ENCODE measurements at regions not wholly inside any gene's neighbourhood (a gene's known extent, or its start where the extent isn't known, plus 50 kb on each side); places are given as distances from the start of the nearest gene placed in this dataset.

DNA sequence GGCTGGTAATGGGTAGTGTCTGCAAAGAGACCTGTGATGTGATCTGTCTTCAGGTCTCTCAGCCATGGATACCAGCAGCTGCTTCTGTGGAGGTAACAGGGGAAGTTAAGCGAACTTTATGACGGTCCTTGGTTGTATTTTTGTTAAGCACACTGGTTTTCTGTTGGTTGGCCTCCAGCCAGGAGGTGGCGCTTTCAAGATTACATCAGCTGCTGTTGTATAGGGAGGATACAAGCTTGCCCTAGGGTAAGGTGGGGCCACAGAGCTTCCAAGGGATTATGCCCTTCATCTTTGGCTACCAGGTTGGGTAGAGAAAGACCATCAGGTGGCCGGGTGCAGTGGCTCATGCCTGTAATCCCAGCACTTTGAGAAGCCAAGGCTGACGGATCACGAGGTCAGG is 834.2 kb upstream of the GALNTL6 start:
- CTCF ChIA-PET, result no interaction called here
- POLR2A ChIA-PET (ENCODE audit: unreplicated experiment), result no interaction called here
- no peak overlapping the region for H3K4me3 ChIP-seq (ENCODE audit: low read length)

GRCh38 chr4:170949084-170949483 is 859.3 kb upstream of the AADAT start:
- ATAC-seq (no peak), DNase-seq (no peak)
- TF ChIP-seq EZH2 (IDR thresholded peaks at IDR 0.05; ENCODE audit: low read length, unreplicated experiment) (no peak), EZH2phosphoT487 (IDR thresholded peaks at IDR 0.05; ENCODE audit: borderline replicate concordance, low read length) (no peak)
- TF ChIP-seq, protein P1, sequence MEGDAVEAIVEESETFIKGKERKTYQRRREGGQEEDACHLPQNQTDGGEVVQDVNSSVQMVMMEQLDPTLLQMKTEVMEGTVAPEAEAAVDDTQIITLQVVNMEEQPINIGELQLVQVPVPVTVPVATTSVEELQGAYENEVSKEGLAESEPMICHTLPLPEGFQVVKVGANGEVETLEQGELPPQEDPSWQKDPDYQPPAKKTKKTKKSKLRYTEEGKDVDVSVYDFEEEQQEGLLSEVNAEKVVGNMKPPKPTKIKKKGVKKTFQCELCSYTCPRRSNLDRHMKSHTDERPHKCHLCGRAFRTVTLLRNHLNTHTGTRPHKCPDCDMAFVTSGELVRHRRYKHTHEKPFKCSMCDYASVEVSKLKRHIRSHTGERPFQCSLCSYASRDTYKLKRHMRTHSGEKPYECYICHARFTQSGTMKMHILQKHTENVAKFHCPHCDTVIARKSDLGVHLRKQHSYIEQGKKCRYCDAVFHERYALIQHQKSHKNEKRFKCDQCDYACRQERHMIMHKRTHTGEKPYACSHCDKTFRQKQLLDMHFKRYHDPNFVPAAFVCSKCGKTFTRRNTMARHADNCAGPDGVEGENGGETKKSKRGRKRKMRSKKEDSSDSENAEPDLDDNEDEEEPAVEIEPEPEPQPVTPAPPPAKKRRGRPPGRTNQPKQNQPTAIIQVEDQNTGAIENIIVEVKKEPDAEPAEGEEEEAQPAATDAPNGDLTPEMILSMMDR (conservative IDR thresholded peaks at IDR 0.05; ENCODE audit: low read depth, low read length), result no peak
- H3K4me3 ChIP-seq (ENCODE audit: low read length), result no peak overlapping the region
- no peaks in the 10 kb centered on the region for H3K4me1 ChIP-seq (ENCODE audit: insufficient read depth, low read length)
- H3F3A ChIP-seq (ENCODE audit: low read length, unreplicated experiment), result no peaks in the 10 kb centered on the region
- H3K9me3 ChIP-seq (ENCODE audit: low read length), result no peaks in the 10 kb centered on the region
- ChIA-PET CTCF (no interaction called here), POLR2A (ENCODE audit: unreplicated experiment) (no interaction called here)
- no peaks in the 10 kb centered on the region for H3K27me3 ChIP-seq (ENCODE audit: low read length)
- H3K4me2 ChIP-seq (ENCODE audit: low read length), result no peak overlapping the region
- no peaks in the 10 kb centered on the region for H3K36me3 ChIP-seq (ENCODE audit: low read depth, low read length)
- no peak overlapping the region for H3K27ac ChIP-seq (ENCODE audit: low read length)
- H3K9ac ChIP-seq (ENCODE audit: low read length), result no peak overlapping the region
- no peaks in the 10 kb centered on the region for H4K20me1 ChIP-seq (ENCODE audit: low read length)
- no peaks in the 10 kb centered on the region for H3K79me2 ChIP-seq (ENCODE audit: low read length)
- no peaks in the 10 kb centered on the region for H3K9me2 ChIP-seq (replicated peaks; ENCODE audit: low read length)
- no peak overlapping the region for H2AFZ ChIP-seq (ENCODE audit: low read length)
- BruUV-seq (replicated peaks), result no TSS peak
- intact Hi-C loops (cut with micrococcal nuclease), result no loop called here

More for the DNA sequence above, 834.2 kb upstream of the GALNTL6 start:
- Histone ChIP-seq H3K9me2 (replicated peaks; ENCODE audit: low read length) (no peaks in the 10 kb centered on the region), H3K4me1 (ENCODE audit: insufficient read depth, low read length) (no peaks in the 10 kb centered on the region), H3K9me3 (ENCODE audit: low read length) (no peaks in the 10 kb centered on the region), H3F3A (ENCODE audit: low read length, unreplicated experiment) (no peaks in the 10 kb centered on the region), H3K4me2 (ENCODE audit: low read length) (no peak overlapping the region), H3K79me2 (ENCODE audit: low read length) (no peaks in the 10 kb centered on the region), H4K20me1 (ENCODE audit: low read length) (no peaks in the 10 kb centered on the region), H3K27ac (ENCODE audit: low read length) (no peak overlapping the region), H3K36me3 (ENCODE audit: low read depth, low read length) (no peaks in the 10 kb centered on the region), H3K27me3 (ENCODE audit: low read length) (no peaks in the 10 kb centered on the region), H2AFZ (ENCODE audit: low read length) (no peak overlapping the region), H3K9ac (ENCODE audit: low read length) (no peak overlapping the region)
- TF ChIP-seq EZH2phosphoT487 (IDR thresholded peaks at IDR 0.05; ENCODE audit: borderline replicate concordance, low read length) (no peak), EZH2 (IDR thresholded peaks at IDR 0.05; ENCODE audit: low read length, unreplicated experiment) (no peak)
- TF ChIP-seq, protein P1 (conservative IDR thresholded peaks at IDR 0.05; ENCODE audit: low read depth, low read length), result no peak
- no TSS peak for BruUV-seq (replicated peaks)
- intact Hi-C loops (cut with micrococcal nuclease), result no loop called here
- no peak for ATAC-seq
- DNase-seq, result no peak

GRCh38 chr4:170940043-170940724 is 850.4 kb upstream of the AADAT start:
- ChIA-PET CTCF (no interaction called here), POLR2A (ENCODE audit: unreplicated experiment) (no interaction called here)
- intact Hi-C loops (cut with micrococcal nuclease), result no loop called here
- Histone ChIP-seq H3K27me3 (ENCODE audit: low read length) (no peaks in the 10 kb centered on the region), H3K4me1 (ENCODE audit: insufficient read depth, low read length) (no peaks in the 10 kb centered on the region), H4K20me1 (ENCODE audit: low read length) (no peaks in the 10 kb centered on the region), H3K4me3 (ENCODE audit: low read length) (no peak overlapping the region), H3K9me2 (replicated peaks; ENCODE audit: low read length) (no peaks in the 10 kb centered on the region), H3K4me2 (ENCODE audit: low read length) (no peak overlapping the region), H3K27ac (ENCODE audit: low read length) (no peak overlapping the region), H3K36me3 (ENCODE audit: low read depth, low read length) (no peaks in the 10 kb centered on the region), H3K9me3 (ENCODE audit: low read length) (no peaks in the 10 kb centered on the region), H3K79me2 (ENCODE audit: low read length) (no peaks in the 10 kb centered on the region), H2AFZ (ENCODE audit: low read length) (no peak overlapping the region), H3F3A (ENCODE audit: low read length, unreplicated experiment) (no peaks in the 10 kb centered on the region), H3K9ac (ENCODE audit: low read length) (no peak overlapping the region)
- ATAC-seq, result no peak
- DNase-seq, result no peak
- no TSS peak for BruUV-seq (replicated peaks)
- no peak for TF ChIP-seq EZH2 (IDR thresholded peaks at IDR 0.05; ENCODE audit: low read length, unreplicated experiment)
- no peak for TF ChIP-seq EZH2phosphoT487 (IDR thresholded peaks at IDR 0.05; ENCODE audit: borderline replicate concordance, low read length)
- TF ChIP-seq, protein P1 (conservative IDR thresholded peaks at IDR 0.05; ENCODE audit: low read depth, low read length), result no peak
